Activated T-cell treated with anti-CD3 and anti-CD28 coated beads for 24 hours (primary cell): ENCODE measurements at regions not wholly inside any gene's neighbourhood (a gene's known extent, or its start where the extent isn't known, plus 50 kb on each side); places are given as distances from the start of the nearest gene placed in this dataset.
A peak's percentile ranks its signal among the peaks of the same experiment; 100 is the strongest.
"Not testable (repeated sequence)": the region's sequence is repeated elsewhere in the genome, so short reads cannot be mapped to it uniquely, and the experiment has no call there.

Source experiments
- DNase-seq: peaks from one replicate; pipeline ENCODE4 v3.0.0-alpha.2; 2020; ENCODE audit warnings: low read depth

DNA sequence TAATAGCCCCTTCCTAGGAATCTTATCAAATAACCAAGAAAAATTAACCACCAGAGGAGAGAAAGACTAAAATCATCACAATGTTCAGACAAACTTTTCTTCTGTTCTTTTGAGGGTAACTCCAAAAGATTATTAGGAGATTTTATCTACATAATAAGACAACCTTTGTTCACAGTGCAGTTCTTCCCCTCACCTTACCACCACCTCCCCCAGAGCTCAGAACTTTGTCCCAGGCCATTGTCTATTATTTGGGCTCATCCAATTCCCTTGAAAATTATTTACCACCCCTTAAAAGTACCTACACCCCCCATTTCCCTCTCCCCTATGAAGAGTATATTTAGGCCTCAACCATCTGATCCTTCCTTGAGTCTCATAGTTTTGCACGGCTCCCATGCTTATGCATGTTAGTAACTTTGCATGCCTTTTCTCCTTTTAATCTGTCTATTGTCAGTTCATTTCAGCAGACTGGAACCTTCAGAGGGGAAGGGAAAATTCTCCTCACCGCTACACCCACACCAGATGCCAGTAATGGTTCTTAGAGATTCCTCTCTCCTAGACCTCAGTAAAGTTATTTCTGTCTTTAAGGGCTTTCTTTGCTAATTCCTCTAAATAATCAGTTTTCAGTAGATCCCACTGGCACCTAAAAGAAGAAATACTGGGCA, 234.9 kb downstream of the SKIDA1 start:
- DNase-seq, result no peak

DNA sequence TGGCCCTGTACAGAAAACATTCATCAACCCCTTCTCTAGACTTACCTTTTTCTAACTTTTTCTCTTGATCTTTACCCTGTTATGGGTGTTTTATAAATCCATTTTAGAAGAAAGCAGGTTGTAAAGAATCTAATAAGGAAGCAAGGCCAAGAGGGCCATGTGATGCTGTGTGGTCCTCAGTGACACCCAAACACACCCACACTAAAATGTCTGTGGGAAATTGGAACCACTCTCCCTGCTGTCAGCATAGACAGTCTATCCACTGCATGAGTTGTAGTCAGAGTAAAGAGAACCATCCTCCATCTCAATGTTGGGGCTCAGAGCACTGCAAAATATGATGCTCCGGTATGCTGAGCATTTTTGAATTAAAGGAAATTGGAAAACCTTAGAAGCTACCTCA, 235.5 kb downstream of the SKIDA1 start:
- no peak for DNase-seq

DNA sequence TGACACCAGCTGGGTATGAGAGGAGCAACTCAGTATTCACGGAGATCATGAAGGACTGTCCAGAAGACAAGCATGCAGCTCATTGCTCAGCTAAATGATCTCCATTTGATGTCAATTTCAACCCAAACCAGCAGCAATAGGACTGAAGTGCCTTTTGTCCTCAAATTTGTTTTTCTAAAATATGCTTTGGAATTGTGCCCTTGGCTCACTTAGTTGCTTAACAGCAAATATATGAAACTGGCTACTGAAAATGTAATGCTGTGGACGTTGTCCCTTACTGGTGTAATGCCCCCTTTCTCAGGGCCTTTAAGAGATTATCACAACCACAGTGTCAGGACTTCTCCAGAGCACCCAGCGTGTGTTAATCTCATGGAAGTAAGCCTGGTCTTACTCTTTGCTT, 236.2 kb downstream of the SKIDA1 start:
- DNase-seq, result no peak

DNA sequence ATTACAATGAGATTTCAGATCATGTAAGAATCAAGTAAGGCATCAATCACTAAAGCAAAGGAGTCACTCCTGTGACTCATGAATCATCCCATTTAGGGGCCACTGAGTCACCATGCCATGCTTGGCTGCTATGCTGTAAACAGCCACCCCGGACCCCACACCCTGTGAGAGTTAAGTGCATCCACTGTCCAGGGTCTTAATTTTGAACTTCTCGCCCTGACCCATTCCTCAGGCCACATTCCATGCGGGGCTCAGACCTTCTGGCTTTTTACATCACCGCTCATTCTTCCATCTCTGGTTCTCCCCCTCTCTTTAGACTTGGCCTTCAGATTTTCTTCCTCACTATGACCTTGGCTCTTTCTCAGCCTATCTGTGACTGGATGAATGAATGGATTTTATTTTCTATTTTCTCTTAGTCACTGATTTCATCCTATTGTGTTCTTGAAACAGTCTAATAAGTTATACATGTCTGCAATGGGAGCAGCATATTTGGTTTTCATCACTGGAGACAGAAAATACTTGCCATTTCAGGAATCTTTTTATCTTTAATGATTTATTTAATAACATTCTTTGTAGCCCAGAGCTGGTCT, 239.6 kb downstream of the SKIDA1 start:
- DNase-seq, result no peak

DNA sequence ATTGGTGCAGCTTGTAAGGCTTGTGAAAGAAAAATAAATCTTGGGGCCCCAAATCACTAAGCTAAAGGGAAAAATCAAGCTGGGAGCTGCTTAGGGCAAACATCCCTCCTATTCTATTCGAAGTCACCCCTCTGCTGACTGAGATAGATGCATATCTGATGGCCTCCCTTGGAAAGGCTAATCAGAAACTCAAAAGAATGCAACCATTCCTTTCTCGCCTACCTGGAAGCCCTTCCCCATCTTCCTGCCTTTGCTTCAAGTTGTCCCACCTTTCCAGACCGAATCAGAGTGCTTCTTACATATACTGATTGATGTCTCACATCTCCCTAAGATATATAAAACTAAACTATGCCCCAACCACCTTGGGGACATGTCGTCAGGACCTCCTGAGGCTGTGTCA, 240.3 kb downstream of the SKIDA1 start:
- no peak for DNase-seq

DNA sequence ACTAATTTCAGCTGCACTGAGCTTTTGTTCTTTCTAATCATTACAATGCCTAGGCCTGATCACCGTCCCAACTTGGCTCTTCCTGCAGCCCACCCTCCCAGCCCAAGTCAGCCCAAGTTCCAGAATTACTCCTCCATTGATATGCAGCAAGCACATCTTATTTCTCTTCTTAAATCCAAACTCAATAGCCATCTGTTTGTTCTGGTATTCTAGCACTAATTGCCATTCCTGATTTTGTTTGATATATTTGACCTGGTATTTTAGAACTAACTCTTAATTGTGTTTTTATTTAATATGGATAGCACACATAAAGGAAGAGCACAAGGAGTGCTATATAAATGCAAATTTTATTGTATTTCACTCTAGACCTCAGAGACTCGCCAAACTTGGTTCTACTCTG, 241.2 kb downstream of the SKIDA1 start:
- no peak for DNase-seq

DNA sequence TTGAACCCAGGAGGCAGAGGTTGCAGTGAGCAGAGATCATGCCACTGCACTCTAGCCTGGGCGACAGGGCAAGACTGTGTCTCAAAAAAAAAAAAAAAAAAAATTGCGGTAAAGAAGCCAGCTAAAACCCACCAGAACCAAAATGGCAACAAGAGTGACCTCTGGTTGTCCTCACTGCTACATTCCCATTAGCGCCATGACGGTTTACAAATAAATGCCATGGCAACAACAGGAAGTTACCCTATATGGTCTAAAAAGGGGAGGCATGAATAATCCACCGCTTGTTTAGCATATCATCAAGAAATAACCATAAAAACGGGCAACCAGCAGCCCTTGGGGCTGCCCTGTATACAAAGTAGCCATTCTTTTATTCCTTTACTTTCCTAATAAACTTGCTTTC, 242.4 kb downstream of the SKIDA1 start:
- not testable (repeated sequence) for DNase-seq

DNA sequence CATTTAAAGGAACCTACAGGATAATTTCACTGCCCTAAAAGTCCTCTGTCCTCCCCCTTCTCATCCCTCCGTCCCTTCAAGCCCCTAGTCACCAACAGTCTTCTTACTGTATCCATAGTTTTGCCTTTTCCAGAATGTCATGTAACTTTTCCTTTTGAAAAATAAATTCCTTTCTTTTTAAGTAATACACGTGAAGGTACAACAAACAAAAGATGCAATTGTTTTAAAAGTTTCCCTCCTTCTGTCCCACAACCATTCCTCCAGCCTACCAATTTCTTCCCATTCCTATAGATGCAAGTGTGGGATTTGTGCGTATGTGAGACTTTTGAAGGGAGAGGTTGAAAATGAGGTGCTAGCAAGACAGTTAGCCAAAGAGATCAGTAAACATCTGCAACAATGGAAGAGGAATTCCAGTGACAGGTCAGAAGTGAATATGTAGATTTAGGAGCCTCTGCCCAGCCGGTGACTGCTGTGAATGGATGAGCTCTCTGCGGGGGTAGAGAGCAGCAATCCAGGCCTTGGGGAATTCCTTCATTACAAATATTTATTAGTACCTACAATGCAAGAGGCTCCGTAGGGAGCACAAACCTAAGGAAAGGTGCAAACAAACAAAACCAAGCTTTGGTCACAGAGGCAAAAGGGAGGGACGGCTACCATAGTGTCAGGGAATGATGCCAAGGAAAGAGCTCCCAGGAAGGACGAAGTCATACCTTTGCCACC, 243.6 kb downstream of the SKIDA1 start:
- DNase-seq, result no peak

DNA sequence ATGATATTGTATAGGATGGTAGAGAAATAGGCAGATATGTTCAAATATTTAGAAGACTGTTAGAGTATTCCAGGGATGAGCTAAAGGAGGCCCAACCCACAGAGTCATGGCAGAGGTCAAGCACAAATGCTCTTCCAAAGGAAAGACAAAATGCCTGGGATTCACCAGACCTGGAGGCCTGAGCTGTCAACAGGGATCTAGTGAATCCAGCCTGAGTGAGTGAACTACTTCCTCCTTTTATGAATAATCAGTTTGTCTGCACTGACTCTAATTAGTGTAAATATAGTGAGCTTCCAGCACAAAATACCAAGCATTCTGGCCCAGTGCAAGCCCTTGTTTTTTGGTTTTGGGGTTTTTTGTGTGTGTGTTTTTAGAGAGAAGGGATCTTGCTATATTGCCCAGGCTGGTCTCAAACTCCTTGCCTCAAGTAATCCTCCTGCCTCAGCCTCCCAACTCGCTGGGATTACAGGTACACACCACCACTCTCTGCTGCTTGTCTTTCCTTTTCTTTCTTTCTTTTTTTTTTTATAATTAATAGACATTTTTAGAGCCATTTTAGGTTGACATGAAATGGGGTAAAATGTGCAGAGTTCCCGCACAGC, 244.4 kb downstream of the SKIDA1 start:
- DNase-seq, result no peak

DNA sequence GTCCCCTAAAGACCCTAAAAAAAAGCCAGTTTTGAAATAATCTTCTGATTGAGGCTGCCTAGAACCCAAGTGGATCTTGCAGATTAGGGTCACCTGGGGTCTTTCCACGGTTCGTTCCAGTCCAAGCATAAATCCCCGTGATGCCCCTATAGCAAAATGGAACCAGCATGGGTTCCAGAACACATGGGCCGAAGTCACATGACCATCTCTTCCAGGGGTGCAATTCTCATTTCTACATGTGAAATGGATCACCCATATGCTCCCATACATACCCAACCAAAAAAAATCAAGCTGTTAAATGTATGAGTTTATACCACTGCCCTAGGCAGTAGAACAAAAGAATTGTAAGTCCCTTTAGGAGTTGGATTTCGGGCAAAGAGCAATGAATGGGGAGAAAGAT, 245.4 kb downstream of the SKIDA1 start:
- DNase-seq, result no peak

DNA sequence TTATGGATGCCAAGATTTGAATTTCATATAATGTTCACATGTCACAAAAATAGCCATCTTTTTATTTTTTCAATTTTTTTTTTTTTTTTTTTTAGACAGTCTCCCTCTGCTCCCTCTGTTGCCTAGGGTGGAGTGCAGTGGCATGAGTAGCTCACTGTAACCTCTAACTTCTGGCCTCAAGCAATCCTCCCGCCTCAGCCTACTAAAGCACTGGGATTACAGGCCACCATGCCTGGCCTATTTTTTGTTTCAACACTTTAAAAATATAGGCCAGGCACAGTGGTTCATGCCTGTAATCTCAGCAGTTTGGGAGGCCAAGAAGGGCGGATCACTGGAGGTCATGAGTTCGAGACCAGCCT, 246.3 kb downstream of the SKIDA1 start:
- DNase-seq, result no peak

DNA sequence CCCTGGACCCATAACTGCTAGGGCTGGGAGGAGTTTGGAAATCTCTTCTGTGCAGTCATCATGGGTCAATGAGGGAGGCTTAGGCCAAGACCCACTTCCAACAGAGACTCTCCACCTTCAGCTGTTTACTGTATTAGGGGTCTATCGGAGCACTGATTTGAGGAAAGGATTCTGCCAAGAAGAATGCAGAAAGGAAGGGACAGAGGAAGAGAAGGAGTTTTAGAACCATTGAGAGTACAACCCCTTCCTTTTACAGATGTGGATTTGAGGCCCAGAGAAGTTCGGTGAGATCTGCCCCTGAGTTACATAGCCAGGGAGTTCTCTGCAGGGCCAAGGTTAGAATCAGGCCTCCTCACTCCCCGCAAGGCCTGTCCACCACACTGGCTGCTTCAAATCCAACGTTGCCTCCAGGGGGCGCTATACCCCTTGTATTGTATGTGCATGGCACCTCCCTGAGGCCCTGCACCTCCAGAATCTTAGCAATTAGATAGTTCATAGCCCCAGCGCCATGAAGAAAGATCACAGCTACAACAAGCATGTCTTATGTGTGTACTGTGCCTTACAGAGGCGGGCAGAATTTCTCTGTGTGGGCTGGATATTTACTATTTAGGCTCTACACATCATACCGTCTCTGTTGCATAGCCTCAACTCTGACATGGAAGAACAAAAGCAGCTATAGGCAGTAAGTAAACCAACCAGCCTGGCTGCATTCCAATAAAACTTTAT, 246.8 kb downstream of the SKIDA1 start:
- peak; percentile 64 for DNase-seq

DNA sequence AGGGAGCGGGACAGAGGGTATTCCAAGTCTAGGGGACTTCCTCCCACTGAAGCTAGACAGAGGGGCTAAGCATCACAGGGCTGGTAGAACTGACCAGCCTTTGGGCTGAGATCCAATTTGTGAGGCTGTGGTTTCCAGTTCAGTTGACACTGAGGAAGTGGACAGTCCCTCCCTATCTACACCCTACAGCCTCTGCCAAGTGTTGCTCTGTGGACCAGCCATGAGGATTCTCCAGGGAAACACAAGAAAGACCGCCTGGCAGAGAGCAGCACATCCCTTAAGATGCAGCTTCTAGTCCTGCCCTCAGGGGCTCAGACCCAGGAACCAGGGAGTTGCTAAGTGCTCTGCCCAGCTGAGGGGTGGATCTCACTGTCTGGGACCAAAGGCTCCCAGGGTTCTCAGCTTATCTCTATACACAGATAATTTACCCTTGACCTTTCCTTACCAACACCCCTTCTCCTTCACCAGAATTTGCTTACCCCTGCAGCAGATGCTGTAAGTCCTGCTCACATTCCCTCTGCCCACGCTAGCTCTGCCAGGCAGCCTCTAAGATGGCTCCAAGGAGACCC, 252.0 kb downstream of the SKIDA1 start:
- DNase-seq, result no peak

DNA sequence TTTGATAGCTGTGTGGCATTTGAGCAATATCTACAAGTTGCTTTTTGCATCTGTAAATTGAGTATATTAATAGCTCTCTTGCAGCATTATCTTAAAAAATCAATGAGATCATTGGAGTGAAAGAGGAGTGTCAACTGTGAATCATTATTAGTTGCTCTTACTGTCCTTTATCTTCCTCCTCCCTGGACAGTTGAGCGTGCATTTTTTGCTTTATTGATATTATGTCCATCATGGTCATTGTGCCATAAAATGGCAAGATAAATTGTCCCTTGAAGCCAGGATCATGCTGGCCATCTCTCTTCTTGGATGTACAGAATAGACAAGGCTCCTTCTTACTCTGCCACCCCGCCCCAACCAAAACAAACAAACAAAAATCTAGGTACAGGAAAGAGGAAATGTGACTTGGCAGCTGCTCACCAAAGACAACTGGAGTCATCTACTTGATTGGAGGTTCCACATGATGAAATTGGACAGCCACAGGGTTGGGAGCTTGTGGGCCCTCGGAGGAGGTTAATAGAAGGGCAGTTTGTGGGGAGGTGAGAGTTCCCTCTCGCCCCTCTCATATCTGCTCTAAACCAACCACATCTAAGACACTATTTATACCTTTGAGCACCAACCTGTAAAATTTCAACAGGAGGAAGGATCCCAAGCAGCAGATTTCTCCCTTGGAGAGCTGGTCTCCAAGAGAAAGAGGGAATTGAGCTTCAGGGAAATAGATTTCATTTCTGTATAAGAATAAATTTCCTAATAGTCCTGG, 252.7 kb downstream of the SKIDA1 start:
- DNase-seq, result no peak

DNA sequence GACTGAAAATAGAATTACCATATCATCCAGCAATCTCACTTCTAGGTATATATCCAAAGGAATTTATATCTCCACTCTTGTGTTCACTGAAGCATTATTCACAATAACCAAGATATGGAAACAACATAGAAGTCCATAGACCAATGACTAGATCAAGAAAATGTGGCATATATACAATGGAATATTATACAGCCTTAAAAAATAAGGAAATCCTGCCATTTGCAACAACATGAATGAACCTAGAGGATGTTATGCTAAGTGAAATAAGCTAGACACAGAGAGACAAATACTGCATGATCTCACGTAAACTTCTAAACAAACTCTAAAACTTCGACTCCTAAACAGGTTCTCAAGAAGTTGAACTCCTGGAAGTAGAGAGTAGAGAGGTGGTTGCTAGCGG, 254.5 kb downstream of the SKIDA1 start:
- DNase-seq, result no peak

DNA sequence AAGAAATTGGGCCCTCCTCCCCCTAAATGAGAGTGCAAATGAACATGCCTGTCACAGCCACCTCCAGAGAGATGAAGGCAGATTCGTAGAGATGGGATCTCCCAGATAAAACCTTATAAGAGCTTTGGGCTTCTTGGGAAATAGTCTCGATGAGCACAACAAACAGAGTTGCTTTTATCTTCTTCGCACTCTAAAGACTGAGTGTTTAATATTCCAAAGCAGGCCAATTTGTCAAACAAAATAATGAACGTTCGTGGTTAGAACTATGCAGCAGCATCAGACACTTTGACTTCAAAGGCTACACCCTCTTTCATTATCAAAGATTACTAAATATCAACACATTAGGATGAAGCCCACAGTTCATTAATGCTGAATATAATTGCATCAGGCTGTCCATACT, 256.2 kb downstream of the SKIDA1 start:
- DNase-seq, result no peak

DNA sequence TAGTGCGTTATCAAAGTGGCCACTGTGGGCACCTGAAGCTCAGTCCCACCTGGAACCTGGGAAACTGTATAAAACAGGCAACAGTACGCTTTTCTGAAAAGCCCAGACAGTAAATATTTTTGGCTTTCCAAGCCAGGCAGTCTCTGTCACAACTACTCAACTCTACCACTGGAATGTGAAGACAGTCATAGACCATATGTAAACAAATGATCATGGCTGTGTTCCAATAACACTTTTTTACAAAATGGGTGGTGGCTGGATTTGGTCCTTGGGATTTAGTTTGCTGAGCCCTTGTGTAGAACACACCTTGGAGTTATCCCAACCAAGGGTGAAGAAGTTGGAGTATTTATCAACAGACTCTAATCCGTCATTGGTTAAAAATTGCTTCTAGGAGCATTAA, 259.9 kb downstream of the SKIDA1 start:
- no peak for DNase-seq

DNA sequence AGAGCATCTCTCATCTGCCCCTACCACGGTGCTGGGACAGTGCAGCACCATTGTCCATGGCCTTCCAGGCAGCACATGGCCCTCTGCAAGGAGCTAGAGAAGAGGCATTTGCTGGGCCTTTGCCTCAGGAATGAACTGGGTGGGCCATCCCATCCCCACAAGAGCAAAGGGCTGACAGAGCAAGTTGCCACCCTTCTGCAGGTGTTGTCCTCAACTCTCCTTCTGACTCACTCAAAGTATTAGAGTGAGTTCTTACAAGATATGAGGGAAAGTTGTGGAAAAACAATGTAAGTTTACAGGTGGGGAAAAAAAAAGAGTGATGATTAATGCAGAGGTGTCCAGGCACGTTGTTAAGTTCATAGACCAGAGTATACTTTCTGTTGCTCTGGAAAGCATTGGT, 261.2 kb downstream of the SKIDA1 start:
- DNase-seq, result no peak

DNA sequence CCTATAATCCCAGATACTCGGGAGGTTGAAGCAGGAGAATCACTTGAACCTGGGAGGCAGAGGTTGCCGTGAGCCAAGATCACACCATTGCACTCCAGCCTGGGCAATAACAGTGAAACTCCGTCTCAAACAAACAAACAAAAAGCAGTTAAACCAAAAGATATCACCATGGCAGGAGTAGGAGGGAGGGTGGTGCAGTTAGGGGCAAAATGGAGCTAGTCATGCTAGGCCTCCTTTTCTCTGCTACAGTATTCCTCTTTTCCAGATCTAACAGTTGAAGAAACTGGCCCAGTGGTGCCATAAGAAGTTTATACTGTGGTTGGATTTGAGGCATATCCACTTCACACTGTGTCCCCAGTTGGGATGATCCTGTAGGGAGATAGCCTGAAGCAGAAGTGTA, 261.6 kb downstream of the SKIDA1 start:
- no peak for DNase-seq

DNA sequence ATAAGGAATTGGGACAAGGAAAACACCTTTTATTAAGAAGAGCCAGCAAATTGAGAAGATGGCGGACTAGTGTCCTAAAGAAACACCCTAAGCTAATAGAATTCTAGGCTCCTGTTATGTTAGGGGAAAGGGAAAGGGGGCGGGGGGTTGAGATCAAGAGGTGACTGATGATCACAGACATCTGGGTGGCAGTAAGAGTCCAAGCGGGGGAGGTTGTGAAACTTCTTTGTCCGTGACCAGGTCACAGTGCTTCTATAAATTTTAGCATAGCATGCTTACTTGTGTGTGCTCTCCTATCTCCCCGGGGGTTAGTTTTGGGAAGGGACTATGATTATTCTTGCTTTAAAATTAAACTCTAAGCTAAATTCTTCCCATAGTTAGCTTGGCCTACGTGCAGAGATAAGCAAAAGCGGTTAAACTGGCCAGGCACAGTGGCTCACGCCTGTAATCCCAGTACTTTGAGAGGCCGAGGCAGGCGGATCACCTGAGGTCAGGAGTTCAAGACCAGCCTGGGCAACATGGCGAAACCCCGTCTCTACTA, 262.1 kb downstream of the SKIDA1 start:
- no peak for DNase-seq

DNA sequence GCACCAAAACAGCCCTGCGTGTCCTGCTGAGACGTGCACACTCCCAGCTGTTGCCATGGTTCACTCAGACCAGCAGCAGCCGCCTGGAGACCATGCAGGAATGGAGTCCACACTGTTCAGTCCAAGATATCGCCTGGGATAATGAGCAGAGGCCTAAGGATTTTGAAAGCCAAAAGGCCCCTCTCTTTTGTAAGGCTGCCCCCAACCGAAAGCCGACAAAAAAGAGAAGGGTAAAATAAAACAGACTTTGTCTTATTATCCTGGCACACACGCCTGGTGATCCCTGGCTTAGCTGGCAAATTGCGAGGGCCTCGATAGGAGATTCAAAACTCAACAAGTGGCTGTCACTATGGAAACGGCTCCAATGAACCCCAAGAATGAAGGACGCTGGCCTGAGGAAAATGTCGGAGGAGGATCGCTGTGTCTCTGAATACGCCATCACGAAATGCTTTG, 263.6 kb downstream of the SKIDA1 start:
- DNase-seq, result no peak
